HG02885 (cell line): ENCODE measurements at regions not wholly inside any gene's neighbourhood (a gene's known extent, or its start where the extent isn't known, plus 50 kb on each side); places are given as distances from the start of the nearest gene placed in this dataset.

ENCODE experiments used
- ATAC-seq: cut with Tn5 transposase; IDR thresholded peaks from one replicate; pipeline ENCODE4 v1.9.1; 2021; ENCODE audit warnings: mild to moderate bottlenecking; ENCODE audit not compliant: unreplicated experiment, poor library complexity

GRCh38 chr1:57848406-57848805, 424.5 kb upstream of the DAB1 start:
- no peak for ATAC-seq

DNA sequence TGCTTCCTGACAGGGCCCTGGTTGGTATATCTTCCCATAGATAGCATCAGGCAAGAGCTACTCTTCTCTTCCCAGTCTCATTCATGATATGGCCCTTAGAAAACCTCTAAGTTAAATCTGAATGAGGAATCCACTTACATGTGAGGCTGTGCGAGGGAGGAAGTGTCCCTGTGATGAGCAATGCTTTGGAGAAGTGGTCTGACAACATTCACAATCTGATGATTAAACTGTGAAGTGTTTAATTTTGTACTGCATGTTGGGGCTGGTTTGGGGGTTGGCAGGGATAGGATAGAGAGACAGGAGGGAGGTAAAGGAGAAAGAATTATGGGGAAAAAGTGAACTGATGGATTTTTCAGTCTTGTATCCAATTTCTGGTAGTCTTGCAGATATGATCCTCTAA, 421.2 kb upstream of the DAB1 start:
- no peak for ATAC-seq

GRCh38 chr1:57844382-57844980, 420.6 kb upstream of the DAB1 start:
- no peak for ATAC-seq

DNA sequence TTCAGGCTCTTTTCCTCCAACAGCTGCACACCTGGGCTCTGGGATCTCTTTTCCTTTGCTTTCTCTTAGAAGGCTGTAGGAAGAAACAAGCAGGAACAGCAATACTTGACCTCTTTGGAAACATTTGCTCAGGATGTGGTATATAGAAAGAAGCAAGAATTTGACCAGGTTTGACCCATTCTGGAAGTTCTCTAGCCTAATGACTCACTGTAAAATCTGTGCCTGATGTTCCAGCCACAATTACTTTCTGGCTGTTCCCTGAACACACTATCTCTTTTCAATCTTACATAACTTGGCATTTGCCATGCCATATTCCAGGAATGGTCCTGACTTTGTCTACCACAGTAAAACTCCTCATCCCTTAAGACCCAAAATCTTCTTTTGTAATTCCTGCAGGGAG, 419.9 kb upstream of the DAB1 start:
- no peak for ATAC-seq

DNA sequence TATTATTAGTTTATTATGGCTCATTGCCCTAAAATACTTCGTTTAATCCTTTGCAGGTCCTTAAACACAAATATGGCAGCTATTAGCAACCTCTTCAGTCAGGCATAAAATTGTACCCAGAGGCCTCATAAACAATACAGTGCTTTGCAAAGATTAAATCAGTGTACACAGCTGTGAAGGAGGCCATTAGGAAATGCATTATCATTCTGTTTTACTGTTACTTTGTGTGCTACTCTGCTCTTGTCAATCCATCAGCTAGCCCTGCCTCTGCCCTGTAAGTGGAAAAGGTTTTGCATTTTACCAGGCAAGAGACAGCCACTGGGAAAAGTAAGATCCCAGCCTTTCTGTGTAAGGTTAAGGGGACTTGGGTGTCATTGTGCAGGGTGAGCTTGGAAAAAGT, 415.7 kb upstream of the DAB1 start:
- no peak for ATAC-seq

DNA sequence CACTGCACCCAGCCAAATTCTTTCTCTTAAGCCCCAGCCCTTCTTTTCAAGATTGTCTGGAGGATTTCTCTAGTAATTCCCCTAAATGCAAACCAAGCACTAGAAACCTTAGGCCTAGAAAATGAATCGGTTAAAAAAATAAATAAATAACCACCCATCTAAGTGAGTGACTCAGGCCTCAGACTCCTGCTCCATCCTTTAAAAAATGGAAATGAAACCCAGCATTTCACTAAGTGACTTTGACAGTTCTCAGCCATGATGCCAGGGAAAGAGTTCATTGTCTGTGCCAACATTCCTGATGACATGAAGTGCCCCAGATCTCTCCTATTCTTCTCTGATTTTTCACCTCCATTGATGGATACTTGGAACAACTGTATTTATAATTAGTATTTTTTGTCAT, 415.2 kb upstream of the DAB1 start:
- no peak for ATAC-seq

DNA sequence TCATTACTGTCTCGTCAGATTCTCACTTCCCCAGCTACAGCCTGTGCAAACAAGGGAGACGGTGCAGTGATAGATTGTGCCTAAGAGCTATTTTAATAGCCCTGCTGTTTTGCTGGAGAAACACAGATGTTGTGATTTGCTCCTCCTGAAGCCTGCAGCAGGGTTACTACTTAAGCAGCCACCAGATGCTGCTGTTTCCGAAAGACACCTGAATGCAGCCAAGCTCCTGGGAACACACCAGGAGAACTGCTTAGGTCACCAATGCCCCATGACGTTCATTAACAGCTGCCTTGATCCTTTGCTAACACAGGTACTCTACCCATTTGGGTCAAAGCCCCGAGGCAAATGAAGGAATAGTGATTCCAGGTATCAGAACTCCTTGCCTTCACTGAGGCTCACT, 411.8 kb upstream of the DAB1 start:
- ATAC-seq, result no peak

DNA sequence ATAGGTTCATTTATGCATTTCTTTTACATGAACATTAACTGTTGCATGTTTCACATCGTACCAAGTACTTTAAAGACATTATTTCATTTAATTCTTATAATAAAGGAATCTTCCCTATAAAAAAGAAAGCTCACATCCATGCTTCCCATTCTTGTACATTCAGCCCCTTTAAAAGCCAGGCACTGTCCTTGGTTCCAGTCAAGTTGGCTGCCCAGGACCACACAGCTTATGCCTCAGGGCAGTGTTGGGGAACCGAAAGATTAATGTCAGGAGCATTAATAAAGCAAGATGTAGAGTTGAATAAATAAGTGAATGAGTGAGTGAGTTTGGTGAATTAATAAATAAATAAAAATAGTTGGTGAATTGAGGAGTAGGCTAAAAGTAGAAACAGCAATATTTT, 409.4 kb upstream of the DAB1 start:
- ATAC-seq, result no peak

GRCh38 chr1:57832612-57833011, 408.8 kb upstream of the DAB1 start:
- ATAC-seq, result no peak

GRCh38 chr1:57831624-57832023, 407.8 kb upstream of the DAB1 start:
- no peak for ATAC-seq

DNA sequence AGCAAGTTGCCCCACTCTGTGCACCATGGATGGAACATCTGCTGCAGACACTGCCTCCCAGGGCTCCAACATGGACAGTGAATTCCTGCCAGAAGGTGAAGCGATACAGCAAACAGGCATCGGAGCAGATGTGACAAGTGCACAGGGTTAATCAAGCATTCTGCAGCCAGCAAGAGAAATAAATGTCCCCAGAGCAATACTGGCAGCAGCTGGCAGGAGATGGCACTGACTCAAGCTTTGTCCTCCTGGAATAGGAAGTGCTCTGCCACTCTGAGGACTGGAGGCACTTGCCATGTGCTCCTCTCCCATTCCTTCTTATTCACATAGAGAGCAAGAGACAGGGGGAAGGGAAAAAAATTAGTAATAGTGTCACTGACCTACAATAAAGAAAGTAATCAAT, 402.7 kb upstream of the DAB1 start:
- no peak for ATAC-seq

GRCh38 chr1:57824535-57824934, 400.7 kb upstream of the DAB1 start:
- no peak for ATAC-seq

DNA sequence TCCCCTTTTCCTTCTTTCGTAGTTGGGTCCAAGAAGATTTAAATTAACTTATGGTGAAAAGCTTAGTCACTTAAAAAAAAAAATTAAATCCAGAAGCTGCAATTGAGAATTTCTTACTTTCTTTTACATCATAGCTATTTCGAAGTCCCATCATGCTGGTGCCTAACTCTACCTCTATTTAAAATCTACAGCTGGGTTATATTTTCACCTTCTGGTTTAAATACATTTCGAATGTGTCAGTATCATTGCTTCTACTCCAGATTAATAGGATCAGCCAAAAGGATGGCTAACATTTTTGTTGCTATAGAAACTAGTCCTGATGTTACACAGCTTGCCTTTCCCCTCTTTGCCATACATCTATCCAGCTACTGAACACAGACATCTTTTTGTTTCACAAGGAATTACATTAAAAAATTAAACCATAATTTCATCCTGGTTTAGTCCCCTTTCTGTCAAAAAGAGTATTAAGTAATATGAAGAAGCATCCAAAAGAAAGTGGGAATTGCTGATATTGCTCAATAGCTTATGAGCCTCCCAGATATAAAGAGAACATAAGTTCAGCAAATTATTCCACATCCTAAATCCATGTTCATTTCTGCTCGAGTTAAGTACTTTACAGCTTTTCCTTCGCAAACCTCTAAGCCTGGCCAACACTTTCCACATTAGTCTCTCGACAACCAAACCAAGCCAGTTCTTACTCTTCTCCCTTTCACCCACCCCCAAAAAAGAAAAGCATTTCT, 396.7 kb upstream of the DAB1 start:
- no peak for ATAC-seq

GRCh38 chr1:57819893-57820292, 396.0 kb upstream of the DAB1 start:
- ATAC-seq, result no peak

- ATAC-seq, result no peak
These were observed 379.7 kb upstream of the DAB1 start for GRCh38 chr1:57803586-57803985.

DNA sequence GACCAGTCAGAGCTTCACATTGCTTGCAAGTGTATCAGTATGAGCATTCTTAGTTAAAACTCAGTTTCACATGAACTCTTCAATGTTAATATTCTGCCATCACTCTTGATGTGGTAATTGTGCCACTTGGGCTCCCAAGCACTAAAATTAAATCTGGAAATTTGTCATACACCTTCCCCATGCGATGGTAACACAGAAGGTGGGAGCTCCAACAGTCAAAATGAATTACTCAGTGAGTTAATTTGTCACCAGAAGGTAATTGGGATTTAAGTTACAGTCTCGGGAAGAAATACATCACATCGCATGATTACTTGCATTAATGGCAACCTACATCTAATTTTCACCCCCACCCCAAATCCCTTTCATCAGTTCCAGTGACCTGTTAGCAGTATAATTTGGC, 376.5 kb upstream of the DAB1 start:
- ATAC-seq, result no peak

GRCh38 chr1:57799490-57800115, 375.7 kb upstream of the DAB1 start:
- no peak for ATAC-seq

GRCh38 chr1:57798543-57798942, 374.7 kb upstream of the DAB1 start:
- no peak for ATAC-seq

DNA sequence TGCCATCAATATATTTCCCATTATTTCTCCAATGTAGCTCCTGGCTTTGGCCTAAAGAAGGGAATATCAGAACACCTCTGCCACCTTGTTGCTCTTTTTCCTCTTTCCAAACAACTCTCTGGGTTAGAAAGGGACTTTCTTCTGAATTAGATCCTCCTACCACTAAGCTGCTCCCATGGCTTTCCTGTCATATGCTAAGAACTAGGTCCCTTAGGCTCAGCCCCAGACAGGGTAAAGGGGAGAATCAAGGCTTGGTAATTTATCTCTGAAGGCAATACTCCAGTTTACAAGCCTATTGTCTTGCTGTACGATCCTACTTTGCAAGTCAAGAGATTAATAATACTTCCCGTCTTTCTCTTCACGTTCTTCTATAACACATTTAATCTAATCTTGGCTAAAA, 373.2 kb upstream of the DAB1 start:
- ATAC-seq, result no peak

GRCh38 chr1:57796616-57797015, 372.8 kb upstream of the DAB1 start:
- ATAC-seq, result no peak

- no peak for ATAC-seq
These were observed 372.0 kb upstream of the DAB1 start for GRCh38 chr1:57795886-57796285.

GRCh38 chr1:57794078-57794477, 370.2 kb upstream of the DAB1 start:
- no peak for ATAC-seq
